VCaP (cell line): ENCODE measurements at regions not wholly inside any gene's neighbourhood (a gene's known extent, or its start where the extent isn't known, plus 50 kb on each side); places are given as distances from the start of the nearest gene placed in this dataset.

ENCODE experiments used
- H3K27ac ChIP-seq: fragments of 450-650 bp; 2 replicates; pipeline ENCODE4 v1.5.1; 2017
- CTCF ChIP-seq: fragments of 450-650 bp; conservative IDR thresholded peaks from 2 replicates; pipeline ENCODE4 v1.5.1; 2017; ENCODE audit warnings: mild to moderate bottlenecking, moderate library complexity

- TF ChIP-seq CTCF, result no peak
- no peak overlapping the region for H3K27ac ChIP-seq
These were observed 200.0 kb upstream of the IER5L start for GRCh38 chr9:129377931-129378661.

- no peak for TF ChIP-seq CTCF
- H3K27ac ChIP-seq, result no peak overlapping the region
These were observed 199.1 kb upstream of the IER5L start for GRCh38 chr9:129377181-129377580.

- H3K27ac ChIP-seq, result no peak overlapping the region
- TF ChIP-seq CTCF, result no peak
These were observed 197.8 kb upstream of the IER5L start for GRCh38 chr9:129375845-129376244.

- TF ChIP-seq CTCF, result no peak
These were observed 196.6 kb upstream of the IER5L start for GRCh38 chr9:129374651-129375050.

GRCh38 chr9:129374231-129374630, 196.2 kb upstream of the IER5L start:
- no peak for TF ChIP-seq CTCF
- no peak overlapping the region for H3K27ac ChIP-seq

More at GRCh38 chr9:129374651-129375050, 196.6 kb upstream of the IER5L start:
- H3K27ac ChIP-seq, result no peak overlapping the region

- H3K27ac ChIP-seq, result no peak overlapping the region
- no peak for TF ChIP-seq CTCF
These were observed 195.3 kb upstream of the IER5L start for GRCh38 chr9:129373361-129373760.

GRCh38 chr9:129370770-129371169, 192.7 kb upstream of the IER5L start:
- no peak for TF ChIP-seq CTCF
- H3K27ac ChIP-seq, result no peak overlapping the region
